ENCODE measurements at regions not wholly inside any gene's neighbourhood (a gene's known extent, or its start where the extent isn't known, plus 50 kb on each side); places are given as distances from the start of the nearest gene placed in this dataset.

DNA sequence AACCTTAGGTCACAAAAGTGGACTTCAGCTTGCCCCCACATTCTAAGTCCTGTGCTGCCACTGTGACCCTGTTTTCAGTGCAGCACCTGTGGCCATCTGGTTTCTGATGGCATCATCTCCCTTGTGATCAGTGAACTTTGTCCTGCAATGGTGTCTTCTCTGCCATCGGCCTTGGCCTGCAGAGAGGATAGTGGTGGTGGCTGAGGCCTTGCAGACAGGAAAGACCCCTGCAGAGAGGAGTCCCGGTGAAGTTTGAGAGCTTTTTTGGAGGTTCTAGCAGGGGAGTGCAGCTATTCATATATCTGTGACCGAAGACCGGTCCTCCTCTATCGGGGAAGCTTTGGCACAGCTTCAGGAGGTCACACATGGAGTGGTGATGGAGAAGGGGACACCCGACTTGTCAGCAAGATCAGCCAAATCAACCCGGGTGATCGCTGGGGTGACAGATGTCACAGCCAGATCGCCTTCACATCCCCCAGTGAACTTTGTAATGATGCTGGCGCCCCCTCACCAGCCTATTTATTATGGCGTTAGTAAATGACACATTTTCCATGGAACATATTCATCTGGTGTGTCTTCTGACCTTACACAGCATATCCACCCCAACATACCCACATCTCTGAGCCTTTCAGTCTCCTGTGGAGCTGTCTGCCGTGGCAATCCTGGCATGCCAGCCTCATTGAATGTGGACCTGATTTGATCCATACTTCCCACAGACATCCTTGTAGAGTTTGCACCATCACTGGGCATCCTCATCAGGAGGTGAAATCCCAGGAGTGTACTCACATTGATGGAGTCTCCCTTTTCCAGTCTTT lies 136.1 kb downstream of the PAPOLA start:
- no peak for DNase-seq

DNA sequence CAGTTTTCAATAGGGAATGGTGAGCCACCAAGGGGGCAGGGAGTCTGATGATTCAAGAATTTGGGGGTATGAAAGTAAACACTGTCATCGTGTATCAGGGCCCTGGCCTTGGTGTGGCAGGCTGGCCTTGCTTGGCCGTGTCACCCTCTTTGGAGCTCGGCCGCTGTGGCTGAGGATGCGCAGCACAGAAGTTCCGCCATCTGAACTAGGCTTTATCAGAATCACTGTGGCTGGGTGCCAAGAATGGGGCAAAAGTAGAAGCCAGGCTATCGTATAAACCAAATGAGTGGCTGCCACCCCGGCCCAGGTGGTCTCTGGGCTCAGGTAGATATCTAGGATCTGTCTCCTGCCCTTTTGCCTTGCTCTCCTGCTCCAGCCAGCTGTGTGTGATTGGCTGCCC lies 137.4 kb downstream of the PAPOLA start:
- DNase-seq: no peak

DNA sequence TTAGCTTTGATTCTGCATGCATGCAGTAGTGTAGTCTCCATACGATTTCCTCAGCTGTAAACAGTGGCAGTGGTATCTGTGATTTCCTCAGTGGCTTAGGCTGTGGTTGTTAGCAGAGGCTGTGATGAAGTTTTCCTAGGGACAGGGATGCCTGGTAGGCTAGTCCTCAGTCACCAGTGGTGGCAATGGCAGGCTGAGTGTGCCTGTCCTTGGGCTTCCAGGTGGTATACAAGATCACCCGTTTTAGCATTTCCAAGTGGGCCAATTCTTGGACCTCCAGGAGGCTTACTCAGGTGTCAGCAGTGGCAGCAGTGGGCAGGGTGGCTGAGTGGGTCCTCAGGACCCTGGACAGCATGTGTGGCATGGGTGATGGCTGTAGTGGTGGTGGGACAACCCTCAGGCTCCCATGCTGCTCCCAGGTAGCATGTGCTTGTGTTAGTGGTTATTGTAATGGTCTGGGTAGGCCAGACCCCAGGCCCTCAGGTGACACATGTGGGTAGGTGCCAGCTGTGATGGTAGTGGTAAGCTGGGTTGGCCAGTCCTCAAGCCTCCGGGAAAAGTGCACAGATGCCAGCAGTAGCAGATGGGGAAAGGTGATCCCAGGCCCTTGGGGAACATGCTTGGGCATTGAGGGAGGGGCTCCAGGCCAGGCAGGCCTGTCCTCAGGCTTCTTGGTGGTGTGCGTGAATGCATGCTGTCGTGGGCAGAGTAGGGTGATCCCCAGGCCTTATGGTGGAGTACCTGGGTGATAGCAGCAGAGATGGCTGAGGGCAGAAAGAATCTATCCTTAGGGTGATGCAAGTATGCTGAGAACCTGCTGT lies 146.5 kb downstream of the PAPOLA start:
- DNase-seq: no peak

DNA sequence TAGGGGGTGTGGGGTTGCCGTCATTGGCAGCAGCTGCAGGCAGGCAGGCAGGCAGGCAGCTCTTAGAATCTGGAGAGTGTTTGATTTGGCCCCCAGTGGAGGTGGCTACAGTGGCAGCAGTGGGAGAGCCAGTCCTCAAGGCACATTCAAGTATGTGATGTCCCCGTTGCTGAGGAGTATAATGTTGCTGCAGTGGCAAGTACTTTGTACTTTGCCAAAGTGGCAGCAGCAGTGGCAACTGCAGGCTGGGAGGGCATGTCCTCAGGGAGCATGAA lies 147.1 kb downstream of the PAPOLA start:
- no peak for DNase-seq

DNA sequence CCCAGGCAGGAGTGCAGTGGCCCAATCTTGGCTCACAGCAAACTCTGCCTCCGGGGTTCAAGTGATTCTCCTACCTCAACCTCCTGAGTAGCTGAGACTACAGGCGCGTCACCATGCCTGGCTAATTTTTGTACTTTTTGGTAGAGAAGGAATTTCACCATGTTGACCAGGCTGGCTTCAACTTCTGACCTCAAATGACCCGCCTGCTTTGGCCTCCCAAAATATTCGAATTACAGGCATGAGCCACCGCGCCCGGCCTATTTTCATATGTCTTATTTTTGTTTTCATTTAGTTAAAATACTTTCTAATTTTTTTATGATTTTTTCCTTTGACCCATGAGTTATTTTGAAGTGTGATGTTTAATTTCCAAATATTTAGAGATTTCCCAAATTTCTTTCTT lies 143.6 kb upstream of the VRK1 start:
- DNase-seq: no peak

DNA sequence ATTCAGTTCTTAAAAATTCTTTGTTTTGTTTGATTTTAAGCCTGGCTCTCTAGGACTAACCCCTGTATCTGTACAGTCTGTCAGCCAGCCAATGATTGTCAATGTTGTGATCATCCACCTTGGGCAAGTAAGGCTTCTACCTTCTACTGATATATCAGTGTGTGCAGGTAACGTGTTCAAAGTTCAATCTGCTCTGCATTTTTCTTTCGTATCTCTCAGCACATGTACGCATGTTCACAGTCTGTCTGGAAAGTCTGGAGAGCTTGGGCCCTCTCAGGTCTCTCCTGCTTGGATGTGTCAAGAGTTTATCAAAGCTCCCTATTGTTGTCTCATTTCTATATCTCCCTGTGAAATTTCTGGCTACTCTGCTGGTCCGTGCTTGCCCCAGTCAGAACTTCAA lies 138.6 kb upstream of the VRK1 start:
- no peak for DNase-seq

DNA sequence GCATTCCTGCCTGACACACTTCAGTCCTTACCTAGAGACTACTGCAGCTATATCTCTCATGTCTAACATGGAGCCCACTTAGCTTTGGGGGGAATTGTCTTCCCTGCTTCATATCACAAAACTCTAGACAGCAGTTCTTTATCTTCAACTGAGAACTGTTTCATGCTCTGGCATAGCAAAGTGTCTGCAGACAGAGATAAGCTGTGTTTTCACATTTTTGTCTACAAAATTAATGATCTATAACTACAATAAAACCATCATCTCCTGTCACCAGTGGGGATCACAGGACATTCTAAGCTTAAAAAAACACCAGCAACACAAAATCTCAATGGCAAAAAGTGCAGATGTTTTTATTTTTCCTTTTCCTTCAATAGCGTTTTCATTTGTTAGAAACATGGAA lies 137.1 kb upstream of the VRK1 start:
- no peak for DNase-seq

DNA sequence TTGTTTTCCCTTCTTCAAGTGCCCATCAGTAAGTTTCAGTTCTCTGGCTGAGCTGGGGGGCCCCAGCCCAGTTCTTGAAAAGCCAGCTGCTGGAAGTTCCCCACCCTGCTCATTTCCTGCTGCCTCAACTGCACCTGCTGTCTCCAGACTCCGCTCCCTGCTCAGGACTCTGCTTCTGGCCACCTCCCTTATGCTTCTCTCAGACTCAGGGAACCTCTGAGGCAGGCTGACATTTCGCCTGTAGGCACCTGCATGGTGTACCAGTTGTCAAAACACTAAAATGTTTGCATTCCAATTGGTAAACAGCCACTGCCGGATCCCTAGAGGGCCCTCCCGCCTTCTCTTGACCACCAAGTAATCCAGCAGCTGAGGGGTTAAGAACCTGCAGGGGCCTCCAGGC lies 136.5 kb upstream of the VRK1 start:
- DNase-seq: no peak

DNA sequence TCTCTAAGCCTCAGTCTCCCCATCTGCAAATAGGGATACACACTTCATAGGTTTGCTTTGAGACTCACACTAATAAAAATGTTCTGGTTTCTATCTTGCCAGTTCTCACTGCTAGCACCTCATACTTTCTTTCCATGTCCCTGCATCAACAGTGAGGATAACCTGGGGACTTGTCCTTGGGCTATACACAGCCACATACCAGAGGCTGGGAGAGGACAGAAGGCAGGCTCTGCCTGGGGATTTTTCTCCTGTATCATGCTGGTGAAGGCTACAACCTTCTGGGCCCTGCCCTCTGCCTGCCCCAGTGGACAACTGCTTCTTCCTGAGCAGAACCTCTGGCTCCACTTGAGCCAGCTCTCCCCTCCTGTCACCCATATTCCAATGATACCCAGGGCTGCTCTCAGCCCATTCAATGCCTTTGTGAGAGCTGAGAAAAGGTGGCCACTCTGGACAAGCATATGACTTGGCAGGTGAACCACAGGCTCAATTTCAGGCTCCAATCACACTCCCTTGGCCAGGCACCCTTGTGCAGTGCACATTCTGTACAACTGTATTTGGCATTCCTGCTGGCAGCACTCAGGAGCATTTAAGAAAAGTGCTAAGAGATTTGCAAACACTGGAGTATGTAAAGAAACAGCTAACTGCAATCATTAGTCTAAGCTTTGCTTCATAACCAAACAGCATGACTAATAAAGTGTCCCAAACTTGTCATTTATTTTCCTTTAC lies 135.8 kb upstream of the VRK1 start:
- DNase-seq: no peak

DNA sequence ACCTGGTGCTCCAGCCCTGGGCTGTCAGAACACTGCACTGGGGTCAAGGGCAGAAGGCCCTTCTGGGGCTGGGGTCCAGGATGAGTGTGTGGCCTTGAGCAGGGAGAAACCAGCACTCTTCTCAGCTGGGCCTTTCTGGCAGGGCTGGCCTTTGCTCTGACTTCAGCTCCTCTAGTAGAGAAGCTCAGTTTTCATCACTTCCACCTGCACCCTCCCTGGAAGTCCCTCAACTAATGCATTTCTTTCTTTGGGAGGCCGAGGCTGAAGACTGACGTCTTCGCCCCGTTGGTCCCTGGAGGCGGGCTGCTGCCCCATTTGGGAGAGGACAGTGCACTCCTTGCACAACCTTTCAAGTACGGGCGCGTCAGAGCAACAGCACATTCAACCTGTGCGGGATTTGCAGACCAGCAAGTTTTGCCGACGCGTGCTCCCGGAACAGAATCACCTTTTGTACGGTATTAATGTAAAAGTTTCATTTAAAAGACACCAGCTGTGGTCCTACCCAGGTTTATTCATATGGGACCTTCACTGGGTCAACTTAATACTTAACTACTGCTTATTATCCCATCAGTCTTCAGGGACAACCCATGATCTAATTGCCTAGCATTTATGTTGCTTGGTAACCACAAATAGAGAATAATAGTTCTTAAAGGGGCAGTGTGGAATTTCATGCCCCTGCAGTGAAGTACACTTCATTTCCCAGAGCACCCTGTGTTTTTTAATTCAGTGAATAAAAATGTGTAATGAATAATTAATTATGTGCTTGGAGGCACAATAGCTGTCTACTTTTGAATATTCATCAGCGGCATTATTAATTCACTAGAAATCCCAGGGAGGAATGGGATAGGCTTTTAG lies 134.8 kb upstream of the VRK1 start:
- DNase-seq: peak; percentile 36

DNA sequence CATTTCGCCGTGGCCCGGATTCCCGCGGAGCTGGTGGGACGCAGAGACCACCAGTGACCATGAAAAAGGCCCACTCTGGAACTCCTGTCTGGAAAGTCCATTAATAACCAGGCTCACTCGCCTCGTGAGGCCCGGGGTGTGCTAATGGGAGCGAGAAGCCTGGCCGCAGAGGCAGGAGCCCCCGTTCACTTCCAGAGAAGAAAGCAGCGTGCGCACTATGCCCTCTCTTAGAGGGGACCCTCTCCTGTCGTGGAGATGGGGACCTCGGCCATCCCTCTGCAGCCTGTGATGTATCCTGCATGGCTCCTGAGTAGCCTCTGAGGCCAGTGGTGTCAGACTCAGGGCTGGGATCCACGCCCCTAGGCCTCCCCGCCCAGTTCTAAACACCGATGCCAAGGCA lies 134.1 kb upstream of the VRK1 start:
- DNase-seq: no peak

DNA sequence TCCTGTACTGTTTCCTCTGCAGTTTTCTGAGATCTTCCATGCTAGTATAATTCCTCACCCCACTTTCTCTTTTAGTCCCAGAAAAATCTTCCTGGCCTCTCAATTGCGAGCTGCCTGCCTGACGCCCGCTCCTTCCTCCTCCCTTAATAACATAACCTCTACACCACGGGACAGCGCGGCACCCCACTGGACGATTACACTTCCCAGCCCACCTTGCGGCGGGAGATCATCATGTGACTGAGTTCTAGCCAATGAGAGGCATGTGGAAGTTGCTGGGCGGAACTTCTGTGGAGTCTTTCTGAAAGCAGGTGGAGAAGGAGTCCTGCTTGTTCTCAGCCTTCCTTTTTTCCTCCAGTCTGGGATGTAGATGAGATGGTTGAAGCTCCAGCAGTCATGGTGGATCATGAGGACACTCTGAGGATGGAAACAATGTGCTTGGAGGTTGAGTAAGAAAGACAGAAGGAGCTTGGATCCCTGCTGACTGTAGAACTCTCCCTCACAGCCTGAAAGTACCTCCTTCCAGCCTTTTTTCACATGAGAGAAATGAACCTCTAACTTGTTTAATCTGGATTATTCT lies 133.6 kb upstream of the VRK1 start:
- no peak for DNase-seq

DNA sequence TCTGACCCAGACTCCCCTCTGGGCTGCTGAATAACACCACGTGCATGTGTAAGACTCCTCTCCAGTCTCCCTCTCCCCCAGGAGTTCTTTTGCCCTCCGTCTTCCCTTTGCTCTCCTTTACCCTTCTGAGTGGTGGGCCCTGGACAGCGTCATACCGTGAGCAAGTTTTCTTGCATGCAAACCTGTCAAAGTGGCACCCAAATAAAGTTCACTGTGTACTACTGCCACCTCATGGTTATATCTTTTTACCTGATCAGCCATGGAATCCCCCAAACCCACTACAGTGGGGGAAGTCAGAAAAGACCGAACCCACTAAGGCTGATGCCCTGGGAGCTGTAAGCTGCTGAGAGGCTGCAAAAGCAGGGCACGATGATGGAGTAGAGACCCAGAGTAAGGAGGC lies 131.1 kb upstream of the VRK1 start:
- no peak for DNase-seq

DNA sequence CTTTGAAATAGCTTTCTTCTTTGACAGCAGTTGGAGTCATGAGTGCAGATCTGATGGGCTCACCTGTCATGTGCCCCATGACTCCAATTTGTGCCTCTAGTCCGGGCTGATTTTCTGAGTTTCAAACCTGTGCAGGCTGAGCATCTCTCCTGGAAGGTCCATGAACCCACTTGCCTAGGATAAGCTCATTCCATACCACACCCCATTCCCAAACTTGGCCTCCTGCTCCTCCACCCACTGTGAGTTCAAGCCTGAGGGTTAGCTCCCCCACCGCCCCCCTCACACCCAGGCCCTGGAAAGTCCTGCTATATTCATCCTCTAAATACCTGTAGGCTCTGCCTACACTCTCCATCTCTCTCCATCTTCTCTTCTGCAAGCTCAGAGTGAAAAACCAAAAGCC lies 126.8 kb upstream of the VRK1 start:
- no peak for DNase-seq

DNA sequence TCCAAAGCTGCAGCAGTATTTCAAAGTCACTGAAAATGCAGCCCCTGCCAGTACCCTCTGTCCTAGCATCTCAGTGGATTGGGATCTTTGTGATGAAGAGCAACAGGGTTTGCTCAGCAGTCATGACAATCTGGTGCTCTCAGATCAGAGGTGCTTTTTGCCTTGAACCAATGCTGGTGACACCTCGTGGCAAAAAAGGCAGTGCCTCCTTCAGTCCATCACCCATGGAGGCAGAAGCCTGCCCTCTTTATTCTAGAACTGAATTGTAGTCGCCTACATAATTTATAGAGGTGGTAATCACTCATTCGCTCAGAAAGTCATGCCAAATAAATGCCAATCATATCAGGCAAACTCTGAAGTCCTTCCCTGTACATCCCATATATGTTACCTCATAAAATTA lies 126.0 kb upstream of the VRK1 start:
- no peak for DNase-seq

DNA sequence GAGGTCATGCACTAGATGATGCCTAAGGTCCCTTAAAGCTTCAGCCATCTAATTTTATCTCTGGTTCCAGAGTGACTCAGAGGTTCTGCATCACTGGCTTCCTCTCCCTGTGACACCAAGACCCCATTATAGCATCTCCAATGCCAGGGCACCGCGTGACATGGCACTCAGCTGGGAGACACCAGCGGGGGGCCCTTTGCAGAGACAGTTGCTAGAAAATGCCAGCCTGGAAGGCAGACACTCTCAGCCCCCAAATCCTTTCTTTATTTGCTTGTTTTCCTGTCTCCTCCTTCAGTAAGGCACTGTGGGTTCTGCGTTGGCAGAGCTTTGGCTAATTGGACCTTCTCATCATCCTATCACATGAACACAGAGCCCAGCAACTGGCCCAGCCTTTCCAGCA lies 123.5 kb upstream of the VRK1 start:
- no peak for DNase-seq

DNA sequence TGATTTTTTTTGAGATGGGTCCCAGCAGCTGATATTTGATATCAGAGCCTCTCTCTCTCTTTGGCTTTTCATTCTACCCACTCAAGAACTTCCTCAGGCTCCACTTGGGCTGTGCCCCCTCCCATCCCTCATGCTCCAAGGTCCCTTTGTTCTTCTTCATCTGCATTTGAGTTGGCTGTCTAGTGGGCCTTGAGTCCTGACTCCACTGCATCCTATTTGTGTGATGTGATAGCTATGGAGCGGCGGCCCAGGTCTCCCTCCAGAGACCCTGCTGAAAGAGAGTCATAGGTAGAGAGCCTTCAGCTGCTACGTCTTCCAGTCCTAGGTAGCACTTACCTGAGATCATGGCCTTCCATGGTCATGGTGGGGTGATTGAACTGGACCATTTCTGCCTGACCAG lies 123.1 kb upstream of the VRK1 start:
- no peak for DNase-seq

DNA sequence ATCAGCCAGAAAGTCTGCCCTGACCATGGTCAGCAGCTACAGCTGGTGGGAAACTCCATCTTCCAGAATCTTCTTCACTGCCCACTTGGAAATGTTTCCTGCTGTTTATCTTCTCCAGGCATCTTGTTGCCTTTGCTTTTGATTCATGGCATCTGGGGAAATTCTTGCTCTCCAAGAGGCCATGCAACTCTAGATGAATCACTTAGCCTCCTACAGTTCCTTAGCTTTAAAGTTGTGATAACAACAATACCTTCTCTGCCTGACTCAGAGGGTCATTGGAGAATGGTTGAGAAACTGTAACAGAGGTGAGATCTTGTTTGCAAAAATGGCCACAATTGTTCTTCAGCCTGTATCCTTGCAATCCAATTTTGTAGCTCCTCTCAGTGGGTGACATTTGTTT lies 121.0 kb upstream of the VRK1 start:
- no peak for DNase-seq

DNA sequence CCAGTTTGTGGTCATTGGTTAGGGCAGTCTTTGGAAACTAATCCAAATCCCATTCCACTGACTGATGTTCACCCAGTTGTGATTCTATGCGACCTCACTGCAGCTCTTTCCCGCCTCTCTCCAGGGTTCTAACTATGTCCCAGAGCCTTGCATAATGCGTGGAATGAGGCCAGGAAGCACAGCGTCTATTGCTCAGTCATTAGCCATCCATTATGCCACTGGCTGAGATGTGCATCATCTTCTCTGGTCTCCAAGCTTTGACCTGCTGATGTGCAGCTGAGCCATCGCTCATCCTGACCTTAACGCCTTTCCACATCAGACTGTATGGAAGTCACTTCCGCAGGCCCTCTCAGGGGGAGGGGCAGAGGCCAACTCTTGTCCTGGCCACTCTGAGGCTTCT lies 115.4 kb upstream of the VRK1 start:
- no peak for DNase-seq

DNA sequence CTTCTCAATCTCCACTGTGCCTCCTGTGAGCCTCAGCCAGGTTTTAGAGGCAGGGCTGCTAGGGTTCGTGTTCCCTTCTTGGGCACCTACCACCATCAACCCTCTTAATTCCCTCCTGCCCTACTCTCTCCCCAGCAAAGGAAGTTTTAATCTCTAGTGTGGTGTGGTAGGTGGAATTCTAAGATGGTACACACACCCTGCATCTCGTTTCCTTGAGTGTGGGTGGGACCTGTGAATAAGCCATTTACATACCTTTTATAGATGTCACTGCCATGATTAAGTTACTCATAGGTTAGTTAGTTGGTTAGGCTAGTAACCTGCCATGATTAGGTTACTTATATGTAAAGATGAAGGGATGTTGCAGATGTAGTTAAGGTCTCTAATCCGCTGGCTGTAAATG lies 114.8 kb upstream of the VRK1 start:
- no peak for DNase-seq

DNA sequence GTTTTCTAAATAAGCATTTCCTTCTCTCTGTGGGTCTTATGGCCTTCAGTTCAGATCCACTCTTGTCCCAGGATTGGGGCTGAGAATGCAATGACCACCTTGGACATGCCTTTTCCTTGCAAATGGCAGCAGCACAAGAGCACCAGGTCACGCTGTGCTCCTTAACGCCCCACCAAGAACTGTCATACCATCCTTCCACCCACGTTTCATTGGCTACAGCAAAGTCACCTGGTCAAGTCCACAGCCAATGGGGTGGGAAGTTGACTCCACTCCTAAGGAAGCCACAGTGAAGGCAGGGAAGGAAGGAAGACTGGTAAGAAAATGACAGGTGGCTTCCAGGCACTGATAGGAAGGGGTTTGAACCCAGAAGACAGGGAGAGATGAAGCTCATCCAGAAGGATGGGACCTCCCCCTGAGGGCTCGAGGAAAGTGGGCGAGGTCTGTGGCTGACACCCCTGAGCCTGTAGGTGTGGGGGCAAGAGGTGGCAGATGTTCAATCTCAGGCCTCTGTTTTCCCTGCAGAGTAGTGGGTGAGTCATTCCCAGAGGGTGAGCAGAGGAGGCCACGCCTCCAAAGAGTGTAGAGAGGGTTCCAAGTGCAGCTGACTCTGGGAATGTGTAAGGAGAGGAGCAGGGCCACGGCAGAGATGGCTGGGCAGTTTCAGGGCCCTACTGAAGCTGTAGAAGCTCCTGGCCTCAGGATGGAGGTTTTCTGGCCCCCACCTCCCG lies 113.5 kb upstream of the VRK1 start:
- DNase-seq: no peak

DNA sequence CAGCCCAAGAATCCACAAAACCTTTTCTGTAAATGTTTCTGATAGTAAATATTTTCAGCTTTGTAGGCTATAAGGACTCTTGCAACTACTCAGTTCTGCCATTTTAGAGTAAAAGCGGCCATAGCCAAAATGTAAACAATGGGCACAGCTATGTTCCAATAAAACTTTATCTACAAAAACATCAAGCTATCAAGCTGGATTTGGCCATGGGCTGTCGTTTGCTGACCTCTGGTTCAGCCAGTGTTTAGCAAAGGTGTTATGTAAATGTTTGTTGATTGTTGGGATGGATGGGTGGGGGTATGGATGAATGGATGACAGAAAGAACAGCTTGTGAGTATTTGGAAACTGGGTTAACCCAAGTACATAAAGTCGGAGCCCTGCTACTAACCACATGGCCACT lies 111.1 kb upstream of the VRK1 start:
- no peak for DNase-seq

All from NCI-H510A treated with DMSO at 0.1 percent for 48 hours (cell line).